ENCODE measurements at regions not wholly inside any gene's neighbourhood (a gene's known extent, or its start where the extent isn't known, plus 50 kb on each side); places are given as distances from the start of the nearest gene placed in this dataset.

DNA sequence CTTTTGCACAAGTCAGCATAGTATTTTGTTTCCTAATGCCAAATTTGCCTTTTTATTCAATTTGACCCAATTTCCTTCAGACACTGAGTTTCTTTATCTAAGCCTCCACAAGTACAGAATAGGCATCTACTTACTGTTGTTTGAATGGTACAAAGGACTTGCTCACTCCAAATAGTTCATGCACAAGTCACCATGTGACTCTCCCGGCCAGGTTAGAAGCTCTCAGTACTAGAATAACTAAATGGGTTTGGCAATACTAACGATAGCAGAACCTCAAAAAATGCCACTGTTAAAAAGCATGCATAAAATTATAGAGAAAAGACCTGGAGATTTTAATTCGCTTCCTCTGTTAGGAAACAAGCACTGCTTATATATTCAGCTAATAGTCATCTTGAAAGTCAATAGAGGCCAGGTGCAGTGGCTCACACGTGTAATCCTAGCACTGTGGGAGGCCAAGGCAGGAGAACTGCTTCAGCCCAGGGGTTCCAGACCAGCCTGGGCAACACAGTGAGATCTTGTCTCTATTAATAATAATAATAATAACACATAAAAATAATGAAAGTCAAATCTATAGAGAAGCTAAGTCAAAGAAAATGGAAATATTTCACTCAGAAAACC is 335.8 kb upstream of the MBL2 start:
- POLR2A ChIA-PET = no interaction called here
- Histone ChIP-seq H3K27me3 (ENCODE audit: control insufficient read depth, insufficient read depth, low read length) (no peaks in the 10 kb centered on the region), H3K4me3 (ENCODE audit: low read depth, low read length) (no peak overlapping the region), H3K36me3 (ENCODE audit: control insufficient read depth, insufficient read depth, low read length) (no peaks in the 10 kb centered on the region)
- CTCF ChIA-PET = no interaction called here
- no peak for DNase-seq (ENCODE audit: low read depth)
- TF ChIP-seq, protein P1, sequence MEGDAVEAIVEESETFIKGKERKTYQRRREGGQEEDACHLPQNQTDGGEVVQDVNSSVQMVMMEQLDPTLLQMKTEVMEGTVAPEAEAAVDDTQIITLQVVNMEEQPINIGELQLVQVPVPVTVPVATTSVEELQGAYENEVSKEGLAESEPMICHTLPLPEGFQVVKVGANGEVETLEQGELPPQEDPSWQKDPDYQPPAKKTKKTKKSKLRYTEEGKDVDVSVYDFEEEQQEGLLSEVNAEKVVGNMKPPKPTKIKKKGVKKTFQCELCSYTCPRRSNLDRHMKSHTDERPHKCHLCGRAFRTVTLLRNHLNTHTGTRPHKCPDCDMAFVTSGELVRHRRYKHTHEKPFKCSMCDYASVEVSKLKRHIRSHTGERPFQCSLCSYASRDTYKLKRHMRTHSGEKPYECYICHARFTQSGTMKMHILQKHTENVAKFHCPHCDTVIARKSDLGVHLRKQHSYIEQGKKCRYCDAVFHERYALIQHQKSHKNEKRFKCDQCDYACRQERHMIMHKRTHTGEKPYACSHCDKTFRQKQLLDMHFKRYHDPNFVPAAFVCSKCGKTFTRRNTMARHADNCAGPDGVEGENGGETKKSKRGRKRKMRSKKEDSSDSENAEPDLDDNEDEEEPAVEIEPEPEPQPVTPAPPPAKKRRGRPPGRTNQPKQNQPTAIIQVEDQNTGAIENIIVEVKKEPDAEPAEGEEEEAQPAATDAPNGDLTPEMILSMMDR (IDR thresholded peaks at IDR 0.05; ENCODE audit: insufficient read depth, low read depth, low read length) = no peak

DNA sequence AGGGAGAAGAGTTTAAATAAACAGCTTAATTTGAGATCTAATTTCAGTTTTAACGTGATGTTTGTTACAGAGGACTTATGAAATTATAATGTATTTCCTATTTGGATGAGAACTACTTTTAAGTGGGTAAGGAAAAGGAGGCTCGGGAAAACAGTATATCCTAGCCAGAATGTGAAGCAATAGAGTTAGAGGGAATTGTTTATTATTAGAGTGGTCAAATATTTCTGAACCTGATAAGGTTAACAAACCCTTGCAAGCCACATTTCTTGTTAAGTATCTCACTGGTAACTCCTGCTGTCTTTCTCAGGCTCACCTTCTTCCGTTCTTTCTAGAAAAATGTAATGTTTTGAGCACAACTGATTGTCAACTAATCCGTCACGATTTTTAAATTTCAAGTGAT is 335.1 kb upstream of the MBL2 start:
- ChIA-PET POLR2A (no interaction called here), CTCF (no interaction called here)
- Histone ChIP-seq H3K27me3 (ENCODE audit: control insufficient read depth, insufficient read depth, low read length) (no peaks in the 10 kb centered on the region), H3K4me3 (ENCODE audit: low read depth, low read length) (no peak overlapping the region), H3K36me3 (ENCODE audit: control insufficient read depth, insufficient read depth, low read length) (no peaks in the 10 kb centered on the region)
- DNase-seq (ENCODE audit: low read depth) = no peak
- TF ChIP-seq, protein P1 (IDR thresholded peaks at IDR 0.05; ENCODE audit: insufficient read depth, low read depth, low read length) = no peak

DNA sequence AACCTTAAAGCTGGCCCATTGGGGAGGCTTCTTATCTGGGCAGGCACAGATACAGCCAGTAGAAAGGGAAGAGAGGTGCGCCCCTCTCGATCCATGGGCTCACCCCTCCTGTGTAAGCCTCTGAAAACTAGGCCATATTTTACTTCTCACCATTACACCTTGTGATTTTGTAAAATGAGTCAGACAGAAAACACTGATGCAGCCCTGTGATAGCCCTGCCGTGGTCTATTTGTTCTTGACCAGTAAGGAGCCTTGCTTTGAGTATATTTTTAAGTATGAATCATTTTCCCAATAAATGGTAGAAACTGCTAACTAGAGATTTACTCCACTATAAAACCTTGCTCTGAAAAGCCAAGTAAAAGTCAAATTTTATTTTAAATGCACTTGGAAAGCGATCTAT is 329.8 kb upstream of the MBL2 start:
- CTCF ChIA-PET = no interaction called here
- no peak for DNase-seq (ENCODE audit: low read depth)
- TF ChIP-seq, protein P1 (IDR thresholded peaks at IDR 0.05; ENCODE audit: insufficient read depth, low read depth, low read length) = no peak
- H3K4me3 ChIP-seq (ENCODE audit: low read depth, low read length) = no peak overlapping the region
- POLR2A ChIA-PET = no interaction called here
- H3K36me3 ChIP-seq (ENCODE audit: control insufficient read depth, insufficient read depth, low read length) = no peaks in the 10 kb centered on the region
- no peaks in the 10 kb centered on the region for H3K27me3 ChIP-seq (ENCODE audit: control insufficient read depth, insufficient read depth, low read length)

DNA sequence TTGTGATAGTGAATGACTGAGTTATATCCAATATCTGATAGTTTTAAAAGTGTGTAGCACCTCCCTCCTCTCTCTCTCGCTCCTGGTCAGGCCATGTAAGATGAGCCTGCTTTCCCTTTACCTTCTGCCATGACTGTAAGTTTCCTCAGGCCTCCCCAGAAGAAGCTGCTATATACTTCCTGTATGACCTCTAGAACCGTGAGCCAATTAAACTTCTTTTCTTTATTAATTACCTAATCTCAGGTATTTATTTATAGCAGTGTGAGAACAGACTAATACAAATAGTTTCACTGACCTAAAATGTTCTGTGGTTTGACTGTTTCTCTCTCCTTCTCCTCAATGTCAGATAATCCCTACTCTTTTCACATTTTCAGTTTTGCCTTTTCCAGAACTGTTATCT is 321.3 kb upstream of the MBL2 start:
- DNase-seq (ENCODE audit: low read depth) = no peak
- H3K27me3 ChIP-seq (ENCODE audit: control insufficient read depth, insufficient read depth, low read length) = no peaks in the 10 kb centered on the region
- ChIA-PET CTCF (no interaction called here), POLR2A (no interaction called here)
- TF ChIP-seq, protein P1 (IDR thresholded peaks at IDR 0.05; ENCODE audit: insufficient read depth, low read depth, low read length) = no peak
- H3K36me3 ChIP-seq (ENCODE audit: control insufficient read depth, insufficient read depth, low read length) = no peaks in the 10 kb centered on the region
- no peak overlapping the region for H3K4me3 ChIP-seq (ENCODE audit: low read depth, low read length)

DNA sequence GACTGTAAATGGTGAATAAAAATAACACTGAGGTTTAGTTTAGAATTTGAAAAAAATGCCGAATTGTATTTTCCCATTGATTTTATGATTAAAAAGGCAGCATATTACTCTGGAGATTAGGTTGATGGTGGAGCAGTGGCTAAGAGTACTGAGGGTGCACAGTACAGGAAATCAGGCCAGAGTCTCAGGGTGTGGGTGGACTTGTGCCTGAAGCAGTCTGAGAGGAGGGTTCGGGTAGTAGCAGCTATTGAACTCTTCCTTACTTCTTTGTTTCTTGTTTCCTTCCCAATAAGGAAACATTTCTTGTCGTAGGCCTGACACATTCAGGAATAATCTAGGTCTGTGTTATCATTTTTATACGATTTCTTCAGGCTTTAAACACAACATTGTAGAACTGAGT is 319.0 kb upstream of the MBL2 start:
- Histone ChIP-seq H3K4me3 (ENCODE audit: low read depth, low read length) (no peak overlapping the region), H3K36me3 (ENCODE audit: control insufficient read depth, insufficient read depth, low read length) (no peaks in the 10 kb centered on the region), H3K27me3 (ENCODE audit: control insufficient read depth, insufficient read depth, low read length) (no peaks in the 10 kb centered on the region)
- ChIA-PET CTCF (no interaction called here), POLR2A (no interaction called here)
- no peak for DNase-seq (ENCODE audit: low read depth)
- TF ChIP-seq, protein P1 (IDR thresholded peaks at IDR 0.05; ENCODE audit: insufficient read depth, low read depth, low read length) = no peak
